ENCODE measurements at regions not wholly inside any gene's neighbourhood (a gene's known extent, or its start where the extent isn't known, plus 50 kb on each side); places are given as distances from the start of the nearest gene placed in this dataset.
"Not testable (repeated sequence)": the region's sequence is repeated elsewhere in the genome, so short reads cannot be mapped to it uniquely, and the experiment has no call there.

DNA sequence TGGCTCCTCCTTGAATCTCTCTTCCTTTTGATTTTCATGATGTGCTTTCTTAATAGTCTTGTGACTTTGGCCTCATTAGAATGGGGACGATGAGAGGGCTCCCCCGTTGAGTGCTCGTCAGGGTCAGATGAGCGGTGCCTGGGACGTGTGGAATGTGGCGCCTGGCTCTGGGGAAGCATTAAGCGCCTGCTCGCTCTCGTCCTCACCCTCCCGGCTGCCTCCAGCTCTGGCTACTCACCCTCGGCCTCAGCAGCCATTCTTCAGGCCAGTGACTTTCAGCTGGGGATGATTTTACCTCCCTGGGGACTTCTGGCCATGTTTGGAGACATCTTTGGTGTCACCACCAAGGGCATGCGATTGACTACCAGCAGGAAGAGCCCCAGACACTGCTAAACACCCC is 69.7 kb downstream of the RPS6KA4 start:
- DNase-seq = no peak

- DNase-seq = no peak
These were observed 71.0 kb downstream of the RPS6KA4 start for GRCh38 chr11:64429970-64430369.

DNA sequence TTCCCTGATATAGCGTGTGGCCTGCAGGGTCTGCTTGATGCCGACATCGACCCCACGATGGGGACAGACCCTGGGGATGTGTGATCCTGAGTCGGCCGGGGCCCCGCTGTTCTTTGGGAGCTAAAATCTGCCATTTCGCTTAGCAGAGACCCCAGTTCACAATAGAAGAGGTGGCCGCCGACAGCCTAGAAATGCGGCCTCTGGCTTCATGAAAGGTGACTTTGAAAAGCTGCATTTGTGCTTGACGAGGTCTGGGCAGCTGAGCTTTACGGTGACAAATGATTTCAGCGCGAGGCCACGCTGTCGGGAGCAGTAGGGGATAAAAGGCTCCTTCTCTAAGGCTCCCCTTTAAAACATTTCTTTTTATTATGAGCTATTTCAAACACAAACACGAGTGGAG is 71.7 kb downstream of the RPS6KA4 start:
- no peak for DNase-seq

DNA sequence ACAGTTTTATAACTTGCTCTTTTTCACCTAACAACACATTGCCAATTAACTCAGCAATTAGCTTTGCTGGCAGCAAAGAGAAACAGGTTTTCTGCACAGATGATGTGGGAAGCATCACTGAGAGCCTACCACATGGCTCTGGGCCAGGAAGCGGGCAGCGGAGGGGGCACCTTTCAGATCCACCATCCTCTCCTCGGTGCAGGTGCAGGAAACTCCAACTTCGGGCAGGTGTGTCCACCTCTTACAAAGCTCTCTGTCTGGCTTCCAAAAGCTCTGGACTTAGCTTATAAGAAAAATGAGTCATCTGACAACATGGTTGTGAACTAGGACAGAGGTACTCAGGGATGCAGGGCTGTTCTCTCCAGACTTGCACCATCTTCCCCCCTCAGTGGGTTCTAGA is 77.0 kb downstream of the RPS6KA4 start:
- no peak for DNase-seq

DNA sequence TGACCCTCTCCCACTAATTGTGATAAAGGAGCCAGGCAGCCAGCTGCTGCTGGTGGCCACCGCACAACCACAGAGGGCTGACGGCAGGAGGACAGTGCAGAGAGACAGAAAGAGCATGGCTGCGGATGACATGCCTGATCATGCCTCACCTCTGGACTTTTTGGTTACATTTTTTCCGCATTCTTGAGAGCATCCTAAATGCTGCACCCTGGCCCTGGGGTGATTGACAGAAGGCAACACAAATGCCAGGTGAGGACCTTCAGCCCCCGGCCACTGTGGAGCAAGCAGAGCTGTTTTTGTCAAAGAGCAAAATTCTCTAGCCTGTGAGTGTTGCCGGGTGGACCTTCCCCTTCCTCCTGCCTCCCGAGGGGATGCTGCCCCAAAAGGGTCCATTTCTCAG is 78.5 kb downstream of the RPS6KA4 start:
- DNase-seq = no peak

DNA sequence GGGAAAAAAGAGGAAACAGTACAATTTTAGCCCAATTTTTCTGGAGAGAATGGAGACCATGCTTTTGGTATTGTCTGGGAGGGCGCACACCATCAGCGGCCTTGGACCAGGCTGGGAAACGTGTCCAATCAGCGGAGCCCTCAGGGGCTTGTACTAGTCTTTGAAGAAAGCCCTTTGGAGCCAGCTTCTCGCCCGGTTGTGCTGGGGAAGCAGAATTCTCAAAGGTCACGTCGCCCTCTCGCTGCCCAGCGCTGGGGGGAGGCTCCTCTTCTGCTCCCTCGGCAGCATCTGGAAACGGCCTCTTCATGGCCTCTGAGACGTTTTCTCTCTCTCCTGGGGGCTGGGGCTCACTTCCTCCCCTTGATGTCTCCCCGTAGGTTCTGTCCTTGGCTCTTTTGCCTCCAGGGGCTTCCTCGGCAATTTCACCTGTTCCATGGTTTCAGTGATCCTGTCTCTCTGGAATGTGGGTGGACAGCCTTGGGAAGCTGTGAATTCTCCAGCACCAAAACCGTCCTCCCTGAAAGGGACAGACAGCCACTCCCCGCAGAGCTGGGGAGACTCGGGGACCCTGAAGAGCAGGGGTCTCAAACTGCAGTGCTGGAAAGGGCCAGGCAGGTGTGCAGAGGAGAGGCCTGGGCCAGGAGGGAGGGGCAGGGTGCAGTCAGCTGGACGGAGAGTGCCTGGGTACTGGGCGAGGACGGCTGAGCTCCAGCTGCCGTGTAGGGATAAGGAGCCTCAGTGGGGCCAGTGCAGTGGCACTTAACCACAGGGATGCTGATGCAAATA is 80.2 kb downstream of the RPS6KA4 start:
- no peak for DNase-seq

DNA sequence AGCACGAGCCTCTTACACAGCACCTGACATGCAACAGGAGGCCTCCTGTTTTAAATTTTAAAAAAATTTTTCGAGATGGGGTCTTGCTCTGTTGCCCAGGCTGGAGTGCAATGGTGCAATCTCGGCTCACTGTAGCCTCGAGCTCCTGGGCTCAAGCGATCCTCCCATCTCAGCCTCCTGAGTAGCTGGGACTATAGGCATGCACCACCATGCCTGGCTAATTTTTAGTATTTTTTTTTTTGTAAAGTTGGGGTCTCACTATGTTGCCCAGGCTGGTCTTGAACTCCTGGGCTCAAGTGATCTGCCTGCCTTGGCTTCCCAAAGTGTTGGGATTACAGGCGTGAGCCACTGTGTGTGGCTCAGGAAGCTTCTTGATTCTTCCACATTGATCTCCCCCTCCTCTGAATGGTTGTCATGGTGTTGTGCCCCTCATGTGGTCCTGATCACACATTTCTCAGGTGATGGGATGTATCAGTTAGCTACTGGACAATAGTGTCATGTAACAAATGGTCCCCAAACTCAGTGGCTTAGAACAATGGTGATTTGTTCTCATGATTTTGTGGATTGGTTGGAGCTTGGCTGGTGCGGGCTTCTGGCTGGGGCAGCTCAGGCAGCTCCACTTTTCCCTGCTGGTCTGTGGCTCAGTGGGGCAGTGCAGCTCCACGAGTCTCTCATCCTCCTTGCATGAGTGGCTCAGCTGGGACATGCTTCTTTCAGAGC is 81.0 kb downstream of the RPS6KA4 start:
- DNase-seq = not testable (repeated sequence)

DNA sequence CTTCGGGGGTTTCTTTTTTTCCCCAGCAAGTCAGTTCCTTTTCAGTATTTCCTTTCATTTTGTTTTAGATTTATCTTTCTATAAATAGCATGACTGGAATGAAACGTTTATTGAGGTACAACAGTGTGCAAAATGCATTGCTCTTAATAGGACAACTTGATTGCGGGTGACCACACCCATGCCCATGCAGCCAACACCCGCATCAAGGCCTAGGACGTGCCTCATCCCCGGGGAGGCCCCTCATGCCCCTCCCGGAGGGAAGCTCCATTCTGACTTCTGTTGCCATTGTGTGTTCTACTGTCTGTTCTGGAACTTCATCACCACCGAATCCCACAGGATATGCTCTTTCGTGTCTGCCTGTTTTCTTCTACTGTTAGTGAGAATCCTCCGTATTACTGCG is 82.2 kb downstream of the RPS6KA4 start:
- DNase-seq = no peak

DNA sequence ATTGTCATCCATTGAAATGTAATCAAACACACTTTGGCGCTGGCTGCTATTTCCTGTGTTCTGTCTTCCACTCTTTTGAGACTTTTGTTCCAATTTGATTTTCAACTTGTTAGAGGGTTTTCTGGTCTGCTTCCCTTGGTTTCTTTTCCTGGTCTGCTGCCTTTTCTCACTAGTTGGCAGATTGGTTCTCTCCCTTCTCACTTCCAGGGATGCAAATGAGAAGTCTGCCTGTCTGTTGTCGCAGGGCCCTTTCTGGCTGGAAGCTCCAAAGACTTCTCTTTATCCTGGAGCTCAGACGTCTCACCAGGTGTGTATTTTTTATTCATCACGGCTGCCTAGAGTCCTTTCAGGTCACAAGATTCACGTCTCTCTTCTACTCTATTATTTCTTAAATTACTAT is 84.0 kb downstream of the RPS6KA4 start:
- DNase-seq = no peak

- no peak for DNase-seq
These were observed 86.0 kb downstream of the RPS6KA4 start for GRCh38 chr11:64444838-64445441.

- no peak for DNase-seq
These were observed 86.7 kb downstream of the RPS6KA4 start for GRCh38 chr11:64445651-64446050.

DNA sequence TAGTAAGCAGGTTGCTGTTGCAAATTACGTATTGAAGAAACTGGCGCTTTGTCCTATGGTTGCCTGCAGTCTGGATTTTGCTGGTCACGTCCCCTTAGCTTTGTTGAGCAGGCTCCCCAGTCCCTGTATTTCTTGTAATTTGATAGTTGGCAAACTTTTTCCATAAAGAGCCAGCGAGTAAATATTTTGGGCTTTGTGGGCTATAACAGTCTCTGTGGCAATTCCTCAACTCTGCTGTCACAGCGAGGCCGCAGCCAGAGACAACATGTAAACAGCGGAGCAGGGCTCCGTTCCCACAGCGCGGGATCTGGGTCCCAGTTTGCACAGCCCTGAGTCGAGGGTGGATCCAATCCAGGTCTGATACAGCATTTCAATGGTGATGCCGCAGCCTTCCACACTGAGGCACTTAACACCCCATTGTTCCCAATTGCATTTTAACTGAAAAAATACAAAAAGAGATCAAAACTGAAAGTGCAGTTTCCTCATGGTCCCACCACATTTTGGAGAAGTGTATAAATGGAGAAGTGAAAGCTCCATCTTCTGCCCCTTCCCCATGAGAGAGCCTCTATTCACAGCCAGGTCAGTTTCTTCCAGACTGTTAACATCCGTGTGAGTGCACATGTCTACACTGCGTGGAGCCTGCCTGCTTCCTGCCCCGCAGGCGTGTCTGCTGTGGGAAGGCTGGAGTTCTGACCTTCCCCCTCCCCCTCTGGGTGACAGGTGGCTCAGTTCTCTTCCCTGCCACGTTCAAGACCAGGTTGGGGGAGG is 89.1 kb downstream of the RPS6KA4 start:
- no peak for DNase-seq

- DNase-seq = peak; percentile 32
These were observed 89.8 kb downstream of the RPS6KA4 start for GRCh38 chr11:64448599-64449380.

DNA sequence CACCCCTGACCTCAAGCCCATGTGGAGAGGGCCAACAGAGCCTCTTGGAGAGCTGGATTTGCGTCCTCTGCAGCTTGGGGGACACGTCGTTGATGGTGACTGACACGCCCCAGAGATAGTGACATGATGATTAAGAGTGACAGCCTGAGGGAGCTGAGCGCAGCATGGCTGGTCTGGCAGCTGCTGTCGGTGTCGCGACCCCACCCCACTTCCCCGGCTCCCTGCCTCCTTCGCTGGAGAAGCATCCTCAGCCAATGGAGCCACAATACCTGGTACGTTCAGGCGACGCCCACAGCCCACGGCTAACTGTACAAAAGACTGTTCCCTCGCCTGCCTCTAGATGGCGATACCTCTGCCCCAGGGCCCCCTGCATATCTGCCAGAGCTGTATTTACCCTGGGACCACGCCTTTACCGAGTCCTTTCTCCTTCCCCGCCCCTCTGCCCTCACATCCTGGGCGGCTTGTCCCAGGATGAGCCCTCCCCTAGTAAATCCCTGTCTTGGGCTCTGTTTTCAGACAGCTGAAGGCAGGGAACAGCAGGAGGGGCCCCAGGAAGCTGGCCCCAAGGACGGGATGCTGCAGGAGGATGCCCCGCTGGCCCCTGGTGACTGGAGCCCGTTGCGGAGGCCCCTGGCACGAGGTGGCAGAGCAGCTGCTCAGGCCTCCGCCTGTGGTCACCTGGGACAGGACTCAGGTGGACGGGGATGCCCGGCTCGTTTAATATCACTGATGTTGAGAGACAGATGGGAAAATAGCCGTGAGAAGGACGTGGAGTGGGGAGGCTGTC is 90.6 kb downstream of the RPS6KA4 start:
- DNase-seq = peak; percentile 56

GRCh38 chr11:64450168-64450560 is 91.2 kb downstream of the RPS6KA4 start:
- no peak for DNase-seq

DNA sequence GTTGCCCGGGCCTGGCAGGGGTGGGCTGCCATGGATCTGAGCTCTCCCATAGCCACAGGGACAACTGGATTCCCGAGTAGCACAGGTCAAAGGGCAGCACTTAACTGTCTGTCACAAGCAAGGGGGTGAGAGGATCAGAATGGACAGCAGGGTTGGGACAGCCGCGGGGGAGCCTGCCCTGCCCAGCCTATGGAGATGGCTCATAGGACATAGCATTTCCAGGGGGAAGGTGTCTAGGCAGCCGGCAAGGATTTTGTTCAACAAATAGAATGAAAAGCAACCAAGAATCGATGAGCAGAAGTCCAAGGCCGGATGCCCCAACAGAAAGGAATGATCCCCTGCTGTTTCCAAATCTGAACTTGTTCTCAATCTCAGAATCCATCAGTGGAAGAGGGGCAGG is 92.9 kb downstream of the RPS6KA4 start:
- no peak for DNase-seq

DNA sequence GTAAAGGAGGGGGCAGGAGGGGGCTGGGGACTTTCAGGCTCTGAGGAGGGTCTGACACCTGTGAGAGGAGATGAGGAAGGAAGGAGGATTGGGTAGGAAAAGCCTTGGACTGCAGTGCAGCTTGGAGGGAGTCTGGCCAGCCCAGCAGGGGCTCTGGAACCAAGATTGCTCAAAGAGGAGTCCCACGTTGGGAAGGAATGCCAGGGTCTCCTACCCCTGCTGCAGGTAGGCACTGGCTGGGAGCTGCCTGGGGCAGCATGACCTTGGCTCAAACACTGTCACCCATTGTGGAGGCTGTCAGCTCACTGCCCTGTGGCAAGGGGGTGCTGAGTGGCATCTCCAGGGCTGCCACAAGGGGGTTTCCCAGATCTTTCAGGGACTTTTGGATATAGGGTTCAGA is 94.5 kb downstream of the RPS6KA4 start:
- DNase-seq = no peak

- DNase-seq = no peak
These were observed 96.7 kb downstream of the RPS6KA4 start for GRCh38 chr11:64455456-64456261.

- no peak for DNase-seq
These were observed 97.8 kb downstream of the RPS6KA4 start for GRCh38 chr11:64456509-64457320.

Measured in SHP77 treated with DMSO at 0.1 percent for 48 hours (cell line).